WTC11 (cell line): ENCODE measurements at regions not wholly inside any gene's neighbourhood (a gene's known extent, or its start where the extent isn't known, plus 50 kb on each side); places are given as distances from the start of the nearest gene placed in this dataset.
A peak's percentile ranks its signal among the peaks of the same experiment; 100 is the strongest.

Experiments used
- ATAC-seq: fragments of 200-7000 bp; cut with Tn5 transposase; 2 replicates; pipeline ENCODE4 v1.10.0; 2021; ENCODE audit warnings: mild to moderate bottlenecking, moderate library complexity
- CTCF ChIA-PET: fragments of 300-600 bp; sonication (Branson Sonifier 250); formaldehyde crosslinking; loops from one replicate; lab custom pipeline; 2021; ENCODE audit warnings: antibody characterized with exemption; lab: Charles Lee
- POLR2A ChIA-PET: fragments of 350-600 bp; sonication (Branson Sonifier 250); formaldehyde crosslinking; loops from one replicate; lab custom pipeline; 2021; ENCODE audit warnings: antibody characterized with exemption; lab: Charles Lee
- DNase-seq: peaks from one replicate; pipeline ENCODE4 v3.0.0; 2021; ENCODE audit warnings: low spot score
- H3K27ac Mint-ChIP-seq: 2 replicates; pipeline ENCODE4 v1.8.0; 2021; ENCODE audit warnings: mixed read lengths
- H3K27me3 Mint-ChIP-seq: 2 replicates; pipeline ENCODE4 v1.8.0; 2021; ENCODE audit warnings: low read depth, mild to moderate bottlenecking, moderate library complexity, mixed read lengths
- H3K36me3 Mint-ChIP-seq: 2 replicates; pipeline ENCODE4 v1.8.0; 2021; ENCODE audit warnings: mixed read lengths
- H3K4me1 Mint-ChIP-seq: 2 replicates; pipeline ENCODE4 v1.8.0; 2022; ENCODE audit warnings: mixed read lengths
- H3K4me3 Mint-ChIP-seq: 2 replicates; pipeline ENCODE4 v1.8.0; 2021; ENCODE audit warnings: mild to moderate bottlenecking, moderate library complexity, mixed read lengths
- H3K9me3 Mint-ChIP-seq: 2 replicates; pipeline ENCODE4 v1.8.0; 2021; ENCODE audit warnings: mixed read lengths
- CREB1 ChIP-seq: sonication (generic); formaldehyde crosslinking; IDR thresholded peaks from 2 replicates; pipeline ENCODE4 v1.8.0; 2023; ENCODE audit warnings: mild to moderate bottlenecking, missing genetic modification reagents
- CREM ChIP-seq: sonication (generic); formaldehyde crosslinking; IDR thresholded peaks from 2 replicates; pipeline ENCODE4 v1.8.1; 2022; ENCODE audit warnings: mild to moderate bottlenecking, missing genetic modification reagents, moderate library complexity
- ETV6 ChIP-seq: sonication (generic); formaldehyde crosslinking; IDR thresholded peaks from 2 replicates; pipeline ENCODE4 v1.8.1; 2022; ENCODE audit warnings: mild to moderate bottlenecking, missing genetic modification reagents
- IRF2 ChIP-seq: sonication (generic); formaldehyde crosslinking; IDR thresholded peaks from 2 replicates; pipeline ENCODE4 v1.8.0; 2022; ENCODE audit warnings: low read depth, missing genetic modification reagents, borderline replicate concordance
- JAZF1 ChIP-seq: fragments of 250-450 bp; sonication (Bioruptor Pico); IDR thresholded peaks from 2 replicates; pipeline ENCODE4 v1.9.0; 2021; ENCODE audit warnings: moderate library complexity, mild to moderate bottlenecking, inconsistent platforms
- SP1 ChIP-seq: sonication (generic); formaldehyde crosslinking; conservative IDR thresholded peaks from 2 replicates; pipeline ENCODE4 v1.8.1; 2022; ENCODE audit warnings: missing genetic modification reagents
- TEAD1 ChIP-seq: sonication (generic); formaldehyde crosslinking; IDR thresholded peaks from 2 replicates; pipeline ENCODE4 v1.8.0; 2022; ENCODE audit warnings: mild to moderate bottlenecking, missing genetic modification reagents
- TEAD4 ChIP-seq: sonication (generic); formaldehyde crosslinking; IDR thresholded peaks from 2 replicates; pipeline ENCODE4 v1.8.0; 2022; ENCODE audit warnings: mild to moderate bottlenecking, missing genetic modification reagents
- ZBTB21 ChIP-seq: sonication (generic); formaldehyde crosslinking; IDR thresholded peaks from 2 replicates; pipeline ENCODE4 v1.8.1; 2023; ENCODE audit warnings: mild to moderate bottlenecking, missing genetic modification reagents, borderline replicate concordance
- ZNF232 ChIP-seq: sonication (generic); formaldehyde crosslinking; IDR thresholded peaks from 2 replicates; pipeline ENCODE4 v1.8.0; 2022; ENCODE audit warnings: mild to moderate bottlenecking, missing genetic modification reagents
- TF ChIP-seq, protein P1 (sequence below): fragments of 250-450 bp; sonication (Bioruptor Pico); IDR thresholded peaks from 2 replicates; pipeline ENCODE4 v2.1.2; 2022; ENCODE audit warnings: mild to moderate bottlenecking, moderate library complexity
- TF ChIP-seq, protein P2 (sequence below): sonication (generic); formaldehyde crosslinking; IDR thresholded peaks from 2 replicates; pipeline ENCODE4 v1.8.0; 2022; ENCODE audit warnings: mild to moderate bottlenecking, missing genetic modification reagents
- TF ChIP-seq, protein P3 (sequence below): fragments of 250-450 bp; sonication (Bioruptor Pico); IDR thresholded peaks from 2 replicates; pipeline ENCODE4 v1.9.0; 2021; ENCODE audit warnings: mild to moderate bottlenecking
- TF ChIP-seq, protein P4 (sequence below): fragments of 250-450 bp; sonication (Bioruptor Pico); IDR thresholded peaks from 2 replicates; pipeline ENCODE4 v1.9.0; 2021; ENCODE audit warnings: mild to moderate bottlenecking
- TF ChIP-seq, protein P5 (sequence below): sonication (generic); formaldehyde crosslinking; IDR thresholded peaks from 2 replicates; pipeline ENCODE4 v1.8.0; 2023; ENCODE audit warnings: missing genetic modification reagents
- TF ChIP-seq, protein P6 (sequence below): sonication (generic); formaldehyde crosslinking; IDR thresholded peaks from 2 replicates; pipeline ENCODE4 v1.8.1; 2022; ENCODE audit warnings: low read depth, missing genetic modification reagents, borderline replicate concordance
- TF ChIP-seq, protein P7 (sequence below): sonication (generic); formaldehyde crosslinking; IDR thresholded peaks from 2 replicates; pipeline ENCODE4 v1.8.0; 2022; ENCODE audit warnings: mild to moderate bottlenecking, missing genetic modification reagents

DNA sequence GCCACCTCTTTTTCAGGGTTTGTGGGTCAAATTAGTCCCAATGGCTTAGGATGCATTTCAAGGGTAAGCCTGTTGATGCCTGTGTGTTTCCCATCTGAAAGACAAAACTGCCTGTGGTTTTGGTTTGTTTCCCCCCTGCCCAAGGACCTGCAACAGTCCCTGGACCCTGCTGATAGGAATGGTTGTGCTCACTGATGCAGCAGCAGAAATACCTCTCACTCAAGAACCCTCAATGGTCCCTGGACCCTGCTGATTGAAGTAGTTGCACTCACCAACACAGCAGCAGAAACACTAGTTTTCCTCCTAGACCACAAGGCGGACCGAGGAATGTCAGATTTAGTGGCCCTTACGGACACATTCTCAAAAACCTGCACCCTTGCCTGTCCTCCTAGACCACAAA, 386.9 kb downstream of the NUP35 start:
- POLR2A ChIA-PET = interaction anchor here (0.6 kb wide), 1 partner anchor 515 kb away, joined by 5 read pairs; no protein-coding TSS in a partner anchor
- Mint-ChIP-seq H3K36me3 (peaks cover 45% of the 10 kb centered on the region), H3K27ac (0 out of 2 replicates have a peak overlapping the region, but pooled peaks have one; percentile 8), H3K9me3 (peaks cover 45% of the 10 kb centered on the region), H3K4me1 (peaks cover 28% of the 10 kb centered on the region), H3K27me3 (peaks cover 61% of the 10 kb centered on the region), H3K4me3 (no peak overlapping the region)
- CTCF ChIA-PET = no interaction called here
- ATAC-seq (peak; percentile 91), DNase-seq (peak; percentile 17)
- TF ChIP-seq TEAD1 (CRISPR knock-in tag) (peak; percentile 22; the same call in 1 of the 2 replicates), CREM (no peak)
- TF ChIP-seq, protein P1, sequence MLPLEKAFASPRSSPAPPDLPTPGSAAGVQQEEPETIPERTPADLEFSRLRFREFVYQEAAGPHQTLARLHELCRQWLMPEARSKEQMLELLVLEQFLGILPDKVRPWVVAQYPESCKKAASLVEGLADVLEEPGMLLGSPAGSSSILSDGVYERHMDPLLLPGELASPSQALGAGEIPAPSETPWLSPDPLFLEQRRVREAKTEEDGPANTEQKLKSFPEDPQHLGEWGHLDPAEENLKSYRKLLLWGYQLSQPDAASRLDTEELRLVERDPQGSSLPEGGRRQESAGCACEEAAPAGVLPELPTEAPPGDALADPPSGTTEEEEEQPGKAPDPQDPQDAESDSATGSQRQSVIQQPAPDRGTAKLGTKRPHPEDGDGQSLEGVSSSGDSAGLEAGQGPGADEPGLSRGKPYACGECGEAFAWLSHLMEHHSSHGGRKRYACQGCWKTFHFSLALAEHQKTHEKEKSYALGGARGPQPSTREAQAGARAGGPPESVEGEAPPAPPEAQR = no peak

DNA sequence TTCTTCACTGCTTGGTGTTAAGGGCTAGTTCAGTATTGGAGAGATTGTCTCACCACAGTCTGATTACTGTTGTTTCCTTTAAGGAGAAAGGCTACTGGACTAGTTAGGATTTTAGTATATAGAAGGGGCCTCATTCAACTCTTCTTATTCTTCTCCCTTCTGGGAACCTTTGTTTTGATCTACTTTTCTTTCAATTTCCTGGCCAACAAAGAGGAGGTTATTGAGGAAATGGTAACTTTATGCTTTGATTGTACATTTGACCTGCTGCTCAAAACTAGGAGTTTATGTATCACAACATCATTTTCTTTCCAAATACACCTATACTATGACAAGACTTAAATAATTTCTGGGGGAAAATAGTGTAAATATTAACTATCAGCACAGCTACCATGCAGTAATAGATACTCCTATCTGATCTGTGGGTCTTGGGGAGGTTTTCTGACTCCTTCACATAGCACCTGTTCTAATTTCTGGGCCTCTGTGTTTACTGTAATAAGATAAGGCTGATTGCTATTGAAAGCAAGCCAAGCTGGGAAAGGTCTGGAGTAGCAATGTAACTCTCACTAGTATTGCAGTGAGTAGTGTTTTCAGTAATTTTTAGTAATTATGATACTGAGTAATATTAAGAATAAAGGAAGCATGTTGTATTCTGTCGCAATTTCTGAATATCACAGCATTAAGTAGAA, 395.3 kb downstream of the NUP35 start:
- Mint-ChIP-seq H3K9me3 (peaks cover 3% of the 10 kb centered on the region; the same call in 1 of the 2 replicates), H3K36me3 (no peaks in the 10 kb centered on the region), H3K4me3 (no peak overlapping the region), H3K27me3 (no peaks in the 10 kb centered on the region; the same call in 1 of the 2 replicates), H3K4me1 (peaks cover 36% of the 10 kb centered on the region)
- DNase-seq = no peak
- POLR2A ChIA-PET = no interaction called here
- no peak for ATAC-seq
- CTCF ChIA-PET = no interaction called here
- TF ChIP-seq, protein P2, sequence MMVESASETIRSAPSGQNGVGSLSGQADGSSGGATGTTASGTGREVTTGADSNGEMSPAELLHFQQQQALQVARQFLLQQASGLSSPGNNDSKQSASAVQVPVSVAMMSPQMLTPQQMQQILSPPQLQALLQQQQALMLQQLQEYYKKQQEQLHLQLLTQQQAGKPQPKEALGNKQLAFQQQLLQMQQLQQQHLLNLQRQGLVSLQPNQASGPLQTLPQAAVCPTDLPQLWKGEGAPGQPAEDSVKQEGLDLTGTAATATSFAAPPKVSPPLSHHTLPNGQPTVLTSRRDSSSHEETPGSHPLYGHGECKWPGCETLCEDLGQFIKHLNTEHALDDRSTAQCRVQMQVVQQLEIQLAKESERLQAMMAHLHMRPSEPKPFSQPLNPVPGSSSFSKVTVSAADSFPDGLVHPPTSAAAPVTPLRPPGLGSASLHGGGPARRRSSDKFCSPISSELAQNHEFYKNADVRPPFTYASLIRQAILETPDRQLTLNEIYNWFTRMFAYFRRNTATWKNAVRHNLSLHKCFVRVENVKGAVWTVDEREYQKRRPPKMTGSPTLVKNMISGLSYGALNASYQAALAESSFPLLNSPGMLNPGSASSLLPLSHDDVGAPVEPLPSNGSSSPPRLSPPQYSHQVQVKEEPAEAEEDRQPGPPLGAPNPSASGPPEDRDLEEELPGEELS (CRISPR knock-in tag) = no peak
- TF ChIP-seq, protein P3, sequence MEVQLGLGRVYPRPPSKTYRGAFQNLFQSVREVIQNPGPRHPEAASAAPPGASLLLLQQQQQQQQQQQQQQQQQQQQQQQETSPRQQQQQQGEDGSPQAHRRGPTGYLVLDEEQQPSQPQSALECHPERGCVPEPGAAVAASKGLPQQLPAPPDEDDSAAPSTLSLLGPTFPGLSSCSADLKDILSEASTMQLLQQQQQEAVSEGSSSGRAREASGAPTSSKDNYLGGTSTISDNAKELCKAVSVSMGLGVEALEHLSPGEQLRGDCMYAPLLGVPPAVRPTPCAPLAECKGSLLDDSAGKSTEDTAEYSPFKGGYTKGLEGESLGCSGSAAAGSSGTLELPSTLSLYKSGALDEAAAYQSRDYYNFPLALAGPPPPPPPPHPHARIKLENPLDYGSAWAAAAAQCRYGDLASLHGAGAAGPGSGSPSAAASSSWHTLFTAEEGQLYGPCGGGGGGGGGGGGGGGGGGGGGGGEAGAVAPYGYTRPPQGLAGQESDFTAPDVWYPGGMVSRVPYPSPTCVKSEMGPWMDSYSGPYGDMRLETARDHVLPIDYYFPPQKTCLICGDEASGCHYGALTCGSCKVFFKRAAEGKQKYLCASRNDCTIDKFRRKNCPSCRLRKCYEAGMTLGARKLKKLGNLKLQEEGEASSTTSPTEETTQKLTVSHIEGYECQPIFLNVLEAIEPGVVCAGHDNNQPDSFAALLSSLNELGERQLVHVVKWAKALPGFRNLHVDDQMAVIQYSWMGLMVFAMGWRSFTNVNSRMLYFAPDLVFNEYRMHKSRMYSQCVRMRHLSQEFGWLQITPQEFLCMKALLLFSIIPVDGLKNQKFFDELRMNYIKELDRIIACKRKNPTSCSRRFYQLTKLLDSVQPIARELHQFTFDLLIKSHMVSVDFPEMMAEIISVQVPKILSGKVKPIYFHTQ = no peak
- TF ChIP-seq ZBTB21 (CRISPR knock-in tag) (no peak), CREB1 (CRISPR knock-in tag) (no peak), SP1 (no peak), TEAD1 (CRISPR knock-in tag) (no peak)
- TF ChIP-seq, protein P4, sequence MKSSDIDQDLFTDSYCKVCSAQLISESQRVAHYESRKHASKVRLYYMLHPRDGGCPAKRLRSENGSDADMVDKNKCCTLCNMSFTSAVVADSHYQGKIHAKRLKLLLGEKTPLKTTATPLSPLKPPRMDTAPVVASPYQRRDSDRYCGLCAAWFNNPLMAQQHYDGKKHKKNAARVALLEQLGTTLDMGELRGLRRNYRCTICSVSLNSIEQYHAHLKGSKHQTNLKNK (CRISPR knock-in tag) = no peak
- TF ChIP-seq, all 79 proteins: peak for 0
- no peak overlapping the region for H3K27ac Mint-ChIP-seq

DNA sequence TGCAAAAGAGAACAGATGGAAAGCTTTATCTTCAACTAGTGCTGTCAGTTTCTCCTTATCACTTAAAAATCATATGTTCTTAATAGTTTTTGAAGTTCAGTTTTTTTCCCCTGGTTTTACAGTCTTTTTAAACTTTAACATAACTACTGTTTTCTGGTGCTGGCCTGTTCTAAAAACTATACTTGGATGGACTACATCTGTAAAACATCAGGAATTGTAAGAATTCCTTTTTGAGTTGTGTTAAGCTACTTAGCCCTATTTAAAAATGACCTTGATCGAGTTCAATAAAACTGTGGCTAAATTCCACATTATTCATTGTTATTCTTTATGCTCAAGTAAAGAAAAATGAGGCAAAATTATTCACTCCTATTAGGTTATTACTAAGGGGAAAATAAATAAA, 397.7 kb downstream of the NUP35 start:
- Mint-ChIP-seq H3K36me3 (peaks cover 4% of the 10 kb centered on the region; the same call in 1 of the 2 replicates), H3K27me3 (no peaks in the 10 kb centered on the region), H3K4me1 (peaks cover 36% of the 10 kb centered on the region), H3K9me3 (peaks cover 13% of the 10 kb centered on the region), H3K27ac (no peak overlapping the region), H3K4me3 (no peak overlapping the region)
- DNase-seq (no peak), ATAC-seq (no peak)
- ChIA-PET POLR2A (no interaction called here), CTCF (no interaction called here)
- TF ChIP-seq SP1 (no peak), TEAD4 (CRISPR knock-in tag) (no peak), ZNF232 (CRISPR knock-in tag) (no peak), TEAD1 (CRISPR knock-in tag) (no peak), IRF2 (CRISPR knock-in tag) (no peak), JAZF1 (CRISPR knock-in tag) (no peak), ETV6 (CRISPR knock-in tag) (no peak)
- TF ChIP-seq, protein P5, sequence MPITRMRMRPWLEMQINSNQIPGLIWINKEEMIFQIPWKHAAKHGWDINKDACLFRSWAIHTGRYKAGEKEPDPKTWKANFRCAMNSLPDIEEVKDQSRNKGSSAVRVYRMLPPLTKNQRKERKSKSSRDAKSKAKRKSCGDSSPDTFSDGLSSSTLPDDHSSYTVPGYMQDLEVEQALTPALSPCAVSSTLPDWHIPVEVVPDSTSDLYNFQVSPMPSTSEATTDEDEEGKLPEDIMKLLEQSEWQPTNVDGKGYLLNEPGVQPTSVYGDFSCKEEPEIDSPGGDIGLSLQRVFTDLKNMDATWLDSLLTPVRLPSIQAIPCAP (CRISPR knock-in tag) = no peak
- TF ChIP-seq, protein P6, sequence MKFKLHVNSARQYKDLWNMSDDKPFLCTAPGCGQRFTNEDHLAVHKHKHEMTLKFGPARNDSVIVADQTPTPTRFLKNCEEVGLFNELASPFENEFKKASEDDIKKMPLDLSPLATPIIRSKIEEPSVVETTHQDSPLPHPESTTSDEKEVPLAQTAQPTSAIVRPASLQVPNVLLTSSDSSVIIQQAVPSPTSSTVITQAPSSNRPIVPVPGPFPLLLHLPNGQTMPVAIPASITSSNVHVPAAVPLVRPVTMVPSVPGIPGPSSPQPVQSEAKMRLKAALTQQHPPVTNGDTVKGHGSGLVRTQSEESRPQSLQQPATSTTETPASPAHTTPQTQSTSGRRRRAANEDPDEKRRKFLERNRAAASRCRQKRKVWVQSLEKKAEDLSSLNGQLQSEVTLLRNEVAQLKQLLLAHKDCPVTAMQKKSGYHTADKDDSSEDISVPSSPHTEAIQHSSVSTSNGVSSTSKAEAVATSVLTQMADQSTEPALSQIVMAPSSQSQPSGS = no peak
- TF ChIP-seq, protein P7, sequence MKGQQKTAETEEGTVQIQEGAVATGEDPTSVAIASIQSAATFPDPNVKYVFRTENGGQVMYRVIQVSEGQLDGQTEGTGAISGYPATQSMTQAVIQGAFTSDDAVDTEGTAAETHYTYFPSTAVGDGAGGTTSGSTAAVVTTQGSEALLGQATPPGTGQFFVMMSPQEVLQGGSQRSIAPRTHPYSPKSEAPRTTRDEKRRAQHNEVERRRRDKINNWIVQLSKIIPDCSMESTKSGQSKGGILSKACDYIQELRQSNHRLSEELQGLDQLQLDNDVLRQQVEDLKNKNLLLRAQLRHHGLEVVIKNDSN = no peak
